HepG2 (cell line): ENCODE measurements at regions not wholly inside any gene's neighbourhood (a gene's known extent, or its start where the extent isn't known, plus 50 kb on each side); places are given as distances from the start of the nearest gene placed in this dataset.

Source experiments
- CCAR2 ChIP-seq: fragments of 200-400 bp; formaldehyde crosslinking; optimal IDR thresholded peaks from 2 replicates; pipeline ENCODE3; 2018; ENCODE audit warnings: low read depth, mild to moderate bottlenecking, low read length, moderate library complexity
- ELF3 ChIP-seq: IDR thresholded peaks from 2 replicates; pipeline ENCODE4 v1.6.1; 2016; ENCODE audit warnings: missing genetic modification reagents, missing compliant biosample characterization
- FLYWCH1 ChIP-seq: sonication (generic); formaldehyde crosslinking; IDR thresholded peaks from 2 replicates; pipeline ENCODE4 v1.8.1; 2023; ENCODE audit warnings: mild to moderate bottlenecking, missing genetic modification reagents
- IKZF1 ChIP-seq: fragments of 450-650 bp; IDR thresholded peaks from 2 replicates; pipeline ENCODE4 v1.7.1; 2016
- SMARCE1 ChIP-seq: fragments of 450-650 bp; IDR thresholded peaks from 2 replicates; pipeline ENCODE4 v1.6.1; 2017; ENCODE audit warnings: borderline replicate concordance
- SP2 ChIP-seq: sonication (generic); formaldehyde crosslinking; IDR thresholded peaks from 2 replicates; pipeline ENCODE4 v1.5.1; 2020; ENCODE audit warnings: mild to moderate bottlenecking, missing genetic modification reagents
- TCF7 ChIP-seq: sonication (generic); IDR thresholded peaks from 2 replicates; pipeline ENCODE4 v1.6.1; 2016; ENCODE audit warnings: antibody characterized with exemption, low read depth
- ZNF552 ChIP-seq: sonication (generic); formaldehyde crosslinking; IDR thresholded peaks from 2 replicates; pipeline ENCODE4 v1.9.0; 2022; ENCODE audit warnings: missing genetic modification reagents, mild to moderate bottlenecking, borderline replicate concordance
- TF ChIP-seq, protein P1 (sequence below): sonication (generic); formaldehyde crosslinking; IDR thresholded peaks from 2 replicates; pipeline ENCODE4 v1.9.0; 2021; ENCODE audit warnings: mild to moderate bottlenecking, missing genetic modification reagents
- TF ChIP-seq, protein P2 (sequence below): sonication (generic); formaldehyde crosslinking; IDR thresholded peaks from 2 replicates; pipeline ENCODE4 v1.5.1; 2020; ENCODE audit warnings: mild to moderate bottlenecking, missing genetic modification reagents, moderate library complexity
- TF ChIP-seq, protein P3 (sequence below), 2 experiments: IDR thresholded peaks; 2 replicates each; pipeline ENCODE4 v1.6.1; 2011 to 2012; ENCODE audit warnings: low read length in 2 of 2, borderline replicate concordance in 1 of 2, low read depth in 1 of 2, mild to moderate bottlenecking in 1 of 2, moderate library complexity in 1 of 2

DNA sequence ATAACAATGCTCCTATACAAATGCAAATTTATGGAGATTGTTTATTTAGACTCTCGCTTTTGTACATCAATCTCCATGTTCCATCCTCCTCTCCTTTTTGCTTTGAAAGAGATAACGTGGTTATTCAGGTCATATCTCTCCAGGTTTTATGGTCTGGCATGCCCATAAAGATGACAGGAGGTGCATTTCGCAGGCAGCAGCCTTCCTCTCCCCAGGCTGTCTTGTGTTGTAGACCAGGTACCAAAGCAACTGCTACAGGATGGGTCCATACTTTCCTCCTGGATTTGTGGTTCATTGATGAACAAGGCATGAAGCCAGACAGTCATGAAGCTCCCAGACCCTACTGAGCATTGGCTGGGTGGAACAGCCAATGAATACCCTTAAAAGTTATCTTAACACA is 400.2 kb upstream of the NPVF start (continued):
- TF ChIP-seq, protein P1, sequence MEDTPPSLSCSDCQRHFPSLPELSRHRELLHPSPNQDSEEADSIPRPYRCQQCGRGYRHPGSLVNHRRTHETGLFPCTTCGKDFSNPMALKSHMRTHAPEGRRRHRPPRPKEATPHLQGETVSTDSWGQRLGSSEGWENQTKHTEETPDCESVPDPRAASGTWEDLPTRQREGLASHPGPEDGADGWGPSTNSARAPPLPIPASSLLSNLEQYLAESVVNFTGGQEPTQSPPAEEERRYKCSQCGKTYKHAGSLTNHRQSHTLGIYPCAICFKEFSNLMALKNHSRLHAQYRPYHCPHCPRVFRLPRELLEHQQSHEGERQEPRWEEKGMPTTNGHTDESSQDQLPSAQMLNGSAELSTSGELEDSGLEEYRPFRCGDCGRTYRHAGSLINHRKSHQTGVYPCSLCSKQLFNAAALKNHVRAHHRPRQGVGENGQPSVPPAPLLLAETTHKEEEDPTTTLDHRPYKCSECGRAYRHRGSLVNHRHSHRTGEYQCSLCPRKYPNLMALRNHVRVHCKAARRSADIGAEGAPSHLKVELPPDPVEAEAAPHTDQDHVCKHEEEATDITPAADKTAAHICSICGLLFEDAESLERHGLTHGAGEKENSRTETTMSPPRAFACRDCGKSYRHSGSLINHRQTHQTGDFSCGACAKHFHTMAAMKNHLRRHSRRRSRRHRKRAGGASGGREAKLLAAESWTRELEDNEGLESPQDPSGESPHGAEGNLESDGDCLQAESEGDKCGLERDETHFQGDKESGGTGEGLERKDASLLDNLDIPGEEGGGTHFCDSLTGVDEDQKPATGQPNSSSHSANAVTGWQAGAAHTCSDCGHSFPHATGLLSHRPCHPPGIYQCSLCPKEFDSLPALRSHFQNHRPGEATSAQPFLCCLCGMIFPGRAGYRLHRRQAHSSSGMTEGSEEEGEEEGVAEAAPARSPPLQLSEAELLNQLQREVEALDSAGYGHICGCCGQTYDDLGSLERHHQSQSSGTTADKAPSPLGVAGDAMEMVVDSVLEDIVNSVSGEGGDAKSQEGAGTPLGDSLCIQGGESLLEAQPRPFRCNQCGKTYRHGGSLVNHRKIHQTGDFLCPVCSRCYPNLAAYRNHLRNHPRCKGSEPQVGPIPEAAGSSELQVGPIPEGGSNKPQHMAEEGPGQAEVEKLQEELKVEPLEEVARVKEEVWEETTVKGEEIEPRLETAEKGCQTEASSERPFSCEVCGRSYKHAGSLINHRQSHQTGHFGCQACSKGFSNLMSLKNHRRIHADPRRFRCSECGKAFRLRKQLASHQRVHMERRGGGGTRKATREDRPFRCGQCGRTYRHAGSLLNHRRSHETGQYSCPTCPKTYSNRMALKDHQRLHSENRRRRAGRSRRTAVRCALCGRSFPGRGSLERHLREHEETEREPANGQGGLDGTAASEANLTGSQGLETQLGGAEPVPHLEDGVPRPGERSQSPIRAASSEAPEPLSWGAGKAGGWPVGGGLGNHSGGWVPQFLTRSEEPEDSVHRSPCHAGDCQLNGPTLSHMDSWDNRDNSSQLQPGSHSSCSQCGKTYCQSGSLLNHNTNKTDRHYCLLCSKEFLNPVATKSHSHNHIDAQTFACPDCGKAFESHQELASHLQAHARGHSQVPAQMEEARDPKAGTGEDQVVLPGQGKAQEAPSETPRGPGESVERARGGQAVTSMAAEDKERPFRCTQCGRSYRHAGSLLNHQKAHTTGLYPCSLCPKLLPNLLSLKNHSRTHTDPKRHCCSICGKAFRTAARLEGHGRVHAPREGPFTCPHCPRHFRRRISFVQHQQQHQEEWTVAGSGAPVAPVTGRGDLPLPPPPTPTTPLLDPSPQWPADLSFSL (CRISPR knock-in tag): no peak
- TF ChIP-seq CCAR2 (no peak), SP2 (CRISPR knock-in tag) (no peak), FLYWCH1 (no peak), TCF7 (no peak), SMARCE1 (no peak), ZNF552 (CRISPR knock-in tag) (no peak), IKZF1 (no peak), ELF3 (CRISPR knock-in tag) (no peak)
- TF ChIP-seq, protein P2, sequence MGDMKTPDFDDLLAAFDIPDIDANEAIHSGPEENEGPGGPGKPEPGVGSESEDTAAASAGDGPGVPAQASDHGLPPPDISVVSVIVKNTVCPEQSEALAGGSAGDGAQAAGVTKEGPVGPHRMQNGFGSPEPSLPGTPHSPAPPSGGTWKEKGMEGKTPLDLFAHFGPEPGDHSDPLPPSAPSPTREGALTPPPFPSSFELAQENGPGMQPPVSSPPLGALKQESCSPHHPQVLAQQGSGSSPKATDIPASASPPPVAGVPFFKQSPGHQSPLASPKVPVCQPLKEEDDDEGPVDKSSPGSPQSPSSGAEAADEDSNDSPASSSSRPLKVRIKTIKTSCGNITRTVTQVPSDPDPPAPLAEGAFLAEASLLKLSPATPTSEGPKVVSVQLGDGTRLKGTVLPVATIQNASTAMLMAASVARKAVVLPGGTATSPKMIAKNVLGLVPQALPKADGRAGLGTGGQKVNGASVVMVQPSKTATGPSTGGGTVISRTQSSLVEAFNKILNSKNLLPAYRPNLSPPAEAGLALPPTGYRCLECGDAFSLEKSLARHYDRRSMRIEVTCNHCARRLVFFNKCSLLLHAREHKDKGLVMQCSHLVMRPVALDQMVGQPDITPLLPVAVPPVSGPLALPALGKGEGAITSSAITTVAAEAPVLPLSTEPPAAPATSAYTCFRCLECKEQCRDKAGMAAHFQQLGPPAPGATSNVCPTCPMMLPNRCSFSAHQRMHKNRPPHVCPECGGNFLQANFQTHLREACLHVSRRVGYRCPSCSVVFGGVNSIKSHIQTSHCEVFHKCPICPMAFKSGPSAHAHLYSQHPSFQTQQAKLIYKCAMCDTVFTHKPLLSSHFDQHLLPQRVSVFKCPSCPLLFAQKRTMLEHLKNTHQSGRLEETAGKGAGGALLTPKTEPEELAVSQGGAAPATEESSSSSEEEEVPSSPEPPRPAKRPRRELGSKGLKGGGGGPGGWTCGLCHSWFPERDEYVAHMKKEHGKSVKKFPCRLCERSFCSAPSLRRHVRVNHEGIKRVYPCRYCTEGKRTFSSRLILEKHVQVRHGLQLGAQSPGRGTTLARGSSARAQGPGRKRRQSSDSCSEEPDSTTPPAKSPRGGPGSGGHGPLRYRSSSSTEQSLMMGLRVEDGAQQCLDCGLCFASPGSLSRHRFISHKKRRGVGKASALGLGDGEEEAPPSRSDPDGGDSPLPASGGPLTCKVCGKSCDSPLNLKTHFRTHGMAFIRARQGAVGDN (CRISPR knock-in tag): no peak
- TF ChIP-seq, protein P3, sequence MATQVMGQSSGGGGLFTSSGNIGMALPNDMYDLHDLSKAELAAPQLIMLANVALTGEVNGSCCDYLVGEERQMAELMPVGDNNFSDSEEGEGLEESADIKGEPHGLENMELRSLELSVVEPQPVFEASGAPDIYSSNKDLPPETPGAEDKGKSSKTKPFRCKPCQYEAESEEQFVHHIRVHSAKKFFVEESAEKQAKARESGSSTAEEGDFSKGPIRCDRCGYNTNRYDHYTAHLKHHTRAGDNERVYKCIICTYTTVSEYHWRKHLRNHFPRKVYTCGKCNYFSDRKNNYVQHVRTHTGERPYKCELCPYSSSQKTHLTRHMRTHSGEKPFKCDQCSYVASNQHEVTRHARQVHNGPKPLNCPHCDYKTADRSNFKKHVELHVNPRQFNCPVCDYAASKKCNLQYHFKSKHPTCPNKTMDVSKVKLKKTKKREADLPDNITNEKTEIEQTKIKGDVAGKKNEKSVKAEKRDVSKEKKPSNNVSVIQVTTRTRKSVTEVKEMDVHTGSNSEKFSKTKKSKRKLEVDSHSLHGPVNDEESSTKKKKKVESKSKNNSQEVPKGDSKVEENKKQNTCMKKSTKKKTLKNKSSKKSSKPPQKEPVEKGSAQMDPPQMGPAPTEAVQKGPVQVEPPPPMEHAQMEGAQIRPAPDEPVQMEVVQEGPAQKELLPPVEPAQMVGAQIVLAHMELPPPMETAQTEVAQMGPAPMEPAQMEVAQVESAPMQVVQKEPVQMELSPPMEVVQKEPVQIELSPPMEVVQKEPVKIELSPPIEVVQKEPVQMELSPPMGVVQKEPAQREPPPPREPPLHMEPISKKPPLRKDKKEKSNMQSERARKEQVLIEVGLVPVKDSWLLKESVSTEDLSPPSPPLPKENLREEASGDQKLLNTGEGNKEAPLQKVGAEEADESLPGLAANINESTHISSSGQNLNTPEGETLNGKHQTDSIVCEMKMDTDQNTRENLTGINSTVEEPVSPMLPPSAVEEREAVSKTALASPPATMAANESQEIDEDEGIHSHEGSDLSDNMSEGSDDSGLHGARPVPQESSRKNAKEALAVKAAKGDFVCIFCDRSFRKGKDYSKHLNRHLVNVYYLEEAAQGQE (IDR thresholded peaks at IDR 0.05; ENCODE audit: borderline replicate concordance in 1 of 2, low read depth in 1 of 2, low read length in 2 of 2): no peak
